ENCODE measurements at regions not wholly inside any gene's neighbourhood (a gene's known extent, or its start where the extent isn't known, plus 50 kb on each side); places are given as distances from the start of the nearest gene placed in this dataset.

DNA sequence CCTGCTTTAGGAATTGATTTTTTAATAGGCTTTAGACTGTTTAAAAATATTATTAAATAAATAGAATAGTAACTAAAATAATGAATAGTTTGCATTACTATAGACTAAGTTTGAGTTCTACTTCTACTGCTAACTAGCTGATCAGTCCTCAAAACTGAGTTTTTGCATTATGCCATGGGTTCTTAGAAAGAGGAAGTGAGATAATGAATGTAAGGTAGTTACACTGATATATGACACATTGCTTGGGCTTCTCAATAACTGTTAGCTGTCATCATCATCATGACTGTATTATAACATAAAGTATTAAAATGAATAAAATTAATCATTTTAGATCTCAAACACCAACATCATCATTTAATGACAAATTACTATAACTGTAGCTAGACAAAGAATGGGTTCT is 949.7 kb downstream of the TRHDE start:
- no peak overlapping the region for H3K9ac ChIP-seq (replicated peaks in 1 of 4; ENCODE audit: extremely low read depth in 1 of 4, low read depth in 3 of 4, low read length in 3 of 4)

More for the DNA sequence above, 949.7 kb downstream of the TRHDE start:
- Histone ChIP-seq H2AFZ (ENCODE audit: low read length) (no peak overlapping the region), H2BK20ac (ENCODE audit: low read length) (no peak overlapping the region), H3K36me3 (ENCODE audit: control insufficient read depth in 2 of 4, insufficient read depth in 4 of 4, low read length in 3 of 4) (no peaks in the 10 kb centered on the region), H3K79me2 (ENCODE audit: control insufficient read depth in 1 of 2, insufficient read depth in 2 of 2, low read length in 2 of 2) (no peaks in the 10 kb centered on the region), H4K91ac (replicated peaks; ENCODE audit: insufficient read length, low read length) (no peak overlapping the region), H3K4me2 (ENCODE audit: insufficient read depth in 1 of 2, low read depth in 2 of 2, low read length in 2 of 2) (no peak overlapping the region), H3K79me1 (ENCODE audit: low read depth, low read length) (no peaks in the 10 kb centered on the region), H3K18ac (ENCODE audit: extremely low read depth, low read length) (no peak overlapping the region), H3K27ac (ENCODE audit: low read depth, low read length) (no peak overlapping the region), H3K14ac (ENCODE audit: insufficient read length) (no peak overlapping the region), H3K23ac (ENCODE audit: insufficient read length) (no peak overlapping the region), H4K8ac (ENCODE audit: extremely low read depth, insufficient read depth, low read length) (no peak overlapping the region), H2BK120ac (replicated peaks; ENCODE audit: low read depth, low read length) (no peak overlapping the region), H3K27me3 (replicated peaks in 1 of 4; ENCODE audit: control insufficient read depth in 3 of 4, extremely low read depth in 1 of 4, insufficient read depth in 3 of 4, low read length in 3 of 4) (no peaks in the 10 kb centered on the region), H3K4me3 (ENCODE audit: extremely low read depth in 1 of 4, insufficient read depth in 2 of 4, low read depth in 3 of 4, low read length in 4 of 4) (no peak overlapping the region), H4K20me1 (replicated peaks in 1 of 2; ENCODE audit: control insufficient read depth in 1 of 2, insufficient read depth in 2 of 2, low read length in 2 of 2) (no peaks in the 10 kb centered on the region), H3K4ac (replicated peaks; ENCODE audit: insufficient read length, low read depth, low read length) (no peak overlapping the region), H2BK5ac (ENCODE audit: low read depth, low read length) (no peak overlapping the region), H2BK15ac (ENCODE audit: low read length) (no peak overlapping the region), H2AK5ac (ENCODE audit: low read depth, low read length) (no peak overlapping the region), H4K5ac (ENCODE audit: insufficient read length, low read depth, low read length) (no peak overlapping the region), H3K9me3 (ENCODE audit: insufficient read depth in 2 of 2, low read depth in 1 of 2, low read length in 1 of 2) (no peaks in the 10 kb centered on the region), H3K56ac (replicated peaks; ENCODE audit: insufficient read length, low read depth, low read length) (no peak overlapping the region), H3K4me1 (replicated peaks in 1 of 4; ENCODE audit: control insufficient read depth in 3 of 4, insufficient read depth in 4 of 4, low read length in 3 of 4) (no peaks in the 10 kb centered on the region), H3K23me2 (ENCODE audit: low read depth, low read length) (no peaks in the 10 kb centered on the region), H2BK12ac (ENCODE audit: low read depth, low read length) (no peak overlapping the region)
- TF ChIP-seq NRF1 (IDR thresholded peaks at IDR 0.05; ENCODE audit: low read depth, low read length) (no peak), JUN (IDR thresholded peaks at IDR 0.05; ENCODE audit: low read depth, low read length) (no peak)
- ChIA-PET CTCF (ENCODE audit: partially characterized antibody) (no interaction called here), POLR2A (ENCODE audit: partially characterized antibody) (no interaction called here)
- DNase-seq (ENCODE audit: low read depth in 1 of 2, low spot score in 2 of 2) (no peak), FAIRE-seq (no peak)

Measured in H1 (cell line).